Ectodermal cell (in vitro differentiated cells): ENCODE measurements at regions not wholly inside any gene's neighbourhood (a gene's known extent, or its start where the extent isn't known, plus 50 kb on each side); places are given as distances from the start of the nearest gene placed in this dataset.

Experiments used
- H3K27ac ChIP-seq: 2 replicates; pipeline ENCODE4 v1.7.0; 2013; ENCODE audit warnings: mild to moderate bottlenecking, low read depth, low read length; ENCODE audit not compliant: insufficient read depth, poor library complexity, severe bottlenecking
- H3K27me3 ChIP-seq: 2 replicates; pipeline ENCODE4 v1.7.0; 2013; ENCODE audit warnings: mild to moderate bottlenecking, low read length; ENCODE audit not compliant: insufficient read depth, control insufficient read depth, poor library complexity, severe bottlenecking
- H3K36me3 ChIP-seq: one replicate; pipeline ENCODE4 v1.7.0; 2013; ENCODE audit warnings: low read length; ENCODE audit not compliant: control insufficient read depth, insufficient read depth
- H3K4me1 ChIP-seq: one replicate; pipeline ENCODE4 v1.7.0; 2013; ENCODE audit warnings: low read length; ENCODE audit not compliant: control insufficient read depth, insufficient read depth
- H3K4me3 ChIP-seq: 2 replicates; pipeline ENCODE4 v1.7.0; 2013; ENCODE audit warnings: low read depth, low read length, control low read depth; ENCODE audit not compliant: insufficient read depth
- H3K9me3 ChIP-seq: 2 replicates; pipeline ENCODE4 v1.7.0; 2013; ENCODE audit warnings: mild to moderate bottlenecking, low read length, moderate library complexity; ENCODE audit not compliant: control insufficient read depth
- WGBS, 2 experiments: methylation state at CpG; one replicate each; pipeline ENCODE4 v1.1.7; 2013; ENCODE audit warnings: missing lambda C conversion rate in 2 of 2; 5-methylcytosine and 5-hydroxymethylcytosine counted together

GRCh38 chr3:117017135-117017894 is 307.7 kb downstream of the TUSC7 start:
- Histone ChIP-seq H3K4me3 (no peak overlapping the region), H3K27me3 (no peaks in the 10 kb centered on the region), H3K36me3 (no peaks in the 10 kb centered on the region), H3K4me1 (peaks cover 13% of the 10 kb centered on the region), H3K9me3 (no peaks in the 10 kb centered on the region), H3K27ac (no peak overlapping the region)
- 71 to 74% methylated on average over 4 of the region's 7 CpGs for WGBS, 2 experiments

DNA sequence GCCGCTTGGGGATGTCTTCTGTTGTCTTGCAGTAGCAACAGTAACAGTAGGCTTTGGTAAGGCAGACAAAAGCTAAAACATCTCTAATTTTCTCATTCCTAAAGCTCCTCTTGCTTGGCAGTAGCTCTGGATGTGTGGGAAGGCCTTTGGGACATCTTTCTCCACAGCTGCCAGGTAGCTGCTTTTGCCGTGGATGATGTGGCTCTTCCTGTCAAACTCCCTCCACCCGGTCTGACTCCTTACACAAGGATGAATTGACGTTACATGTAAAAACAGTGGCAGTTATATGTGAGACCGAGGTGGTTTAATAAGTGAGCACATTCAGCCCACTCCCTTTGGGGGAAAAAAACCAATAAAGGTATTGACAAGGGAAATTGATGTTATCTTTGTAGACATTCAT is 309.1 kb downstream of the TUSC7 start:
- H3K4me1 ChIP-seq = peaks cover 13% of the 10 kb centered on the region
- no peak overlapping the region for H3K4me3 ChIP-seq
- H3K36me3 ChIP-seq = no peaks in the 10 kb centered on the region
- H3K9me3 ChIP-seq = no peaks in the 10 kb centered on the region
- H3K27ac ChIP-seq = no peak overlapping the region
- WGBS, 2 experiments = 83 to 88% methylated on average over 5 of the region's 5 CpGs
- no peaks in the 10 kb centered on the region for H3K27me3 ChIP-seq

- Histone ChIP-seq H3K27ac (peak overlapping the region; percentile 26), H3K9me3 (no peaks in the 10 kb centered on the region), H3K4me3 (no peak overlapping the region), H3K36me3 (no peaks in the 10 kb centered on the region), H3K4me1 (peaks cover 13% of the 10 kb centered on the region), H3K27me3 (no peaks in the 10 kb centered on the region)
- 51 to 53% methylated on average over 7 of the region's 7 CpGs for WGBS, 2 experiments
Measured at GRCh38 chr3:117019082-117019713, 309.6 kb downstream of the TUSC7 start.

GRCh38 chr3:117026401-117026800 is 316.8 kb downstream of the TUSC7 start:
- Histone ChIP-seq H3K27me3 (no peaks in the 10 kb centered on the region), H3K27ac (no peak overlapping the region), H3K4me1 (no peaks in the 10 kb centered on the region), H3K4me3 (no peak overlapping the region), H3K36me3 (no peaks in the 10 kb centered on the region), H3K9me3 (no peaks in the 10 kb centered on the region)
- WGBS, 2 experiments = 96 to 97% methylated on average over 22 of the region's 22 CpGs

DNA sequence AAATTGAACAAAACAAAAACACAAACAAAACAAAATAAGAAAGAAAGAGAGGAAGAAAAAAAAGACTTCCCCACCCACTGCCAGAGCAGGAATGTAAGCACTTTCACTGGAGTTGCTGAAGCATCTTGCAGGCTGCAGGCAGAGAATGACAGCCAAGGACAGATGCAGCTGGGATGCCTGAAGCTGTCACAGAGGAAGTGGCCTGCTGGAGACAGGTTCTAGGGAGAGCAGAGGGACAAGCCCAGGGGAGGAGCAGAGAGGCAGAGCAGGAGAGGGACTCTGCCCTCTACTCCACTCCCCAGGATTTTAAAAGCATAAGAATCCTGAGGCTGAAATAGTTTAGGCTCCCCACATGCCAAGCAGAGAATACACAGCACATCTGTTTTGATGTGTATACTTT is 326.2 kb downstream of the TUSC7 start:
- H3K4me3 ChIP-seq = no peak overlapping the region
- H3K27ac ChIP-seq = peak overlapping the region; percentile 61
- peaks cover 3% of the 10 kb centered on the region for H3K9me3 ChIP-seq
- H3K36me3 ChIP-seq = no peaks in the 10 kb centered on the region
- H3K27me3 ChIP-seq = no peaks in the 10 kb centered on the region
- H3K4me1 ChIP-seq = peaks cover 25% of the 10 kb centered on the region

DNA sequence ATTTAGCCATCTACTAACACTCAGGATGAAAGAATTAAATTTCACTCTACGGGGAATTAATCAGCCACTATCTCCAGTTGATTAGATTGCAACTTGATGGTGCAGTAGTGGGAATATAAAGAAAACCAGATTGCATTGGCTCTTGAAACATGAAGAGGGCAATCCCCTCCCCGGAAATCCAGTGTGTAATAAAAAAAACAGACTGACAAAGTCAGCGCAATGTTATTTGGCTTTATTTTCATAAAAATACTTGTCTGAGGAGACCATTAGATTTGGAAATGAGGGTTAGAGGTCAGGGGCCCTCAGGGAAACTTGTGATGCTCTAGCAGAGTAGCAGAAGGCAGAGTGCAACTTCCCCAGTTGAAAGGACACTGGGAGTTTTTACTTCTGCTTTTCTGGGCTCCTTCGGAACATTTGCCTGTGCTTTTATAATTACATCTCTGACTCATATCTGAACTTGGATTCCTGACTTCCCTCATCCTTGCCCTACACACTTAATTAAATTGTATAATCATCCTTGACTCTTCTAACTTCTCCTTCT is 326.8 kb downstream of the TUSC7 start:
- no peaks in the 10 kb centered on the region for H3K36me3 ChIP-seq
- H3K4me1 ChIP-seq = peaks cover 25% of the 10 kb centered on the region
- peak overlapping the region; percentile 61 for H3K27ac ChIP-seq
- WGBS, 2 experiments = 87% methylated on average over 4 of the region's 4 CpGs
- H3K4me3 ChIP-seq = no peak overlapping the region
- H3K27me3 ChIP-seq = no peaks in the 10 kb centered on the region
- H3K9me3 ChIP-seq = peaks cover 3% of the 10 kb centered on the region

DNA sequence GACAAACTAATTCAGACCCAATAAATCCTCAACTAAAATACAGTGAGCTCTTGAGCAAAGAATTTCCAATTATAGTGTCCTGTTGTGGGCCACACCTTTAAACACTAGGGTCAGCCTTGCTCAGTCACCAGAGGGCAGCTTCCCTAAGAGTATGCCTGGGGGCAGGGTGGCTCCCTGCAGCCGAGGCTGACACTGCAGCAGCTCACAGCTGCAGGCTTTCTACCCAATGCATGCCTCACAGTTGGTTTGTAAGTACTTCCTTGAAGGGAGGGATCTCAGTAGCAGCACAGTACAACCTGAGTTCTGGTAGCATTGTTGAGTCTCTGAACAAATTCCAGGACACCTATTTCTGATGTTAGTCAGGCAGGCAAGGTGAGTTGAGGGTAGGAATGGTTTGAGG is 335.6 kb downstream of the TUSC7 start:
- no peaks in the 10 kb centered on the region for H3K27me3 ChIP-seq

GRCh38 chr3:117047951-117048705 is 338.5 kb downstream of the TUSC7 start:
- Histone ChIP-seq H3K36me3 (no peaks in the 10 kb centered on the region), H3K4me1 (peaks cover 7% of the 10 kb centered on the region), H3K9me3 (no peaks in the 10 kb centered on the region), H3K27ac (no peak overlapping the region), H3K4me3 (no peak overlapping the region), H3K27me3 (no peaks in the 10 kb centered on the region)

More for the DNA sequence above, 335.6 kb downstream of the TUSC7 start:
- no peaks in the 10 kb centered on the region for H3K36me3 ChIP-seq
- H3K4me3 ChIP-seq = no peak overlapping the region
- peaks cover 7% of the 10 kb centered on the region for H3K4me1 ChIP-seq
- 0% methylated on average over 1 of the region's 1 CpG for WGBS, 2 experiments
- H3K27ac ChIP-seq = no peak overlapping the region
- H3K9me3 ChIP-seq = no peaks in the 10 kb centered on the region

DNA sequence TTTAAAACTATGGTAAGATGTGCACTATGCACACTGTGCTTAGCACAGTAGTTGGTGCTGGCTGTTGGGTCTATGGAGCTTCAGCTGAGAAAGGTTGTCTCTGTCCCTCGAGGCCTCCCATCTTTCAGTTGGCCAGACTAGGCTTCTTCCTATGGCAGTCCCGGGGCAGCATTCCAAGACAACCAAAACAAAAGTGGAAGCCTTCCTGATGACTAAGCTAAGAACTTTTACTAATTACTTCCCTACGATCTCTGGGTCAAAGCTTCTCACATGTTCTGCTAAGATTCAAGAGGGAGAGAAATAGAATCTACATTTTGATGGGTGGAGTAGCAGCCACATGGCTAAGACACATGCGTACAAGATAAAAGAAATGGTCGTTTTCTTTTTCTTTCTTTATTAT is 342.8 kb downstream of the TUSC7 start:
- no peaks in the 10 kb centered on the region for H3K36me3 ChIP-seq
- 92% methylated on average over 3 to 4 of the region's 5 CpGs for WGBS, 2 experiments

DNA sequence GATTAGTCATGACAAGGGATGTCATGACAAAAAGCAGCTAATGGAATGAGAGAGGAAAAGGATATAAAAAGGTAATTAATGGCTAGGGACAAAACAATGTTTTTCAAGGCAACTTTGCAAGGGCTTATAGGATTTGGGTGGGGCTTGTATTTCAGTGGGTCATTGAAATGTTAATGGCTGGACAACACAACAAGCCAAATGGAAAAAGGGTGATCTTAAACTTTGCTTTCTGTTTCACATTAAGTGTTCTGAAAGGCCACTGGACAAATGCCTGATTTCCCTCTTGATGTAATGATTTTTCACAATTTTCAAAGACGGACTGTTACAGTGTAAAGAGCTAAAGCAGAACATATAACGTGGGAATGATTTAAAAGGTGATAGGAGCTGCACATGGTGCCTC is 345.0 kb downstream of the TUSC7 start:
- WGBS, 2 experiments = 80 to 94% methylated on average over 2 of the region's 2 CpGs
- H3K27me3 ChIP-seq = no peaks in the 10 kb centered on the region
- H3K4me1 ChIP-seq = no peaks in the 10 kb centered on the region
- H3K36me3 ChIP-seq = no peaks in the 10 kb centered on the region
- H3K9me3 ChIP-seq = no peaks in the 10 kb centered on the region
- H3K4me3 ChIP-seq = no peak overlapping the region
- no peak overlapping the region for H3K27ac ChIP-seq

More for the DNA sequence above, 342.8 kb downstream of the TUSC7 start:
- H3K4me1 ChIP-seq = no peaks in the 10 kb centered on the region
- H3K27me3 ChIP-seq = no peaks in the 10 kb centered on the region
- no peak overlapping the region for H3K27ac ChIP-seq
- H3K4me3 ChIP-seq = no peak overlapping the region
- no peaks in the 10 kb centered on the region for H3K9me3 ChIP-seq
